NB4 (cell line): ENCODE measurements at regions not wholly inside any gene's neighbourhood (a gene's known extent, or its start where the extent isn't known, plus 50 kb on each side); places are given as distances from the start of the nearest gene placed in this dataset.
"Not testable (repeated sequence)": the region's sequence is repeated elsewhere in the genome, so short reads cannot be mapped to it uniquely, and the experiment has no call there.

Source experiments
- DNase-seq: peaks from one replicate; pipeline ENCODE4 v3.0.0; 2010; ENCODE audit warnings: low read depth
- H3K4me3 ChIP-seq: one replicate; pipeline ENCODE4 v1.5.1; 2011; ENCODE audit warnings: mild to moderate bottlenecking, low read depth, low read length, moderate library complexity
- CTCF ChIP-seq: IDR thresholded peaks from one replicate; pipeline ENCODE4 v1.5.1; 2012; ENCODE audit warnings: low read depth, low read length
- MYC ChIP-seq: IDR thresholded peaks from 2 replicates; pipeline ENCODE4 v1.6.1; 2011; ENCODE audit warnings: low read depth, low read length
- POLR2A ChIP-seq: IDR thresholded peaks from 2 replicates; pipeline ENCODE4 v1.6.1; 2011; ENCODE audit warnings: mild to moderate bottlenecking; ENCODE audit not compliant: insufficient read length; ENCODE audit errors: extremely low read depth
- TF ChIP-seq, protein P1 (sequence below): IDR thresholded peaks from 2 replicates; pipeline ENCODE4 v1.6.1; 2011; ENCODE audit warnings: low read depth, low read length

DNA sequence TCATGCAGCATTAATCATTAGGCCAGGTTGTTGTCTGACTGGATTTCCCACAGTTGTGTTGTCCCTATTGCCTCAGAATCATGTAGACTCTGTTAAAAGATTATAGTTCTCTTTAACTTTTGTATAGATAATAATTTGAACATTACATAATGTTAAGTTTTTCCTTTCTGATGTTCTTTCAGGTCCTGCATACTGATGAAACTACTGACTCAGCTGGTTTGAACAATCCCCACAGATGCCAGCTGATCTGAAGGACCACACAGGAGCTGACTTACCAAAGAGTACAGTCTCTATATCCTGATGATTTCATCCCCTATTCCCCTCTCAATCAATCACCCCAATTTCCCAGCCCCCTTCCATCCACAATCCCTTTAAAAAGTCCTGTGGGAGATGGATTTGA is 341.2 kb upstream of the MGAT4C start:
- no peak overlapping the region for H3K4me3 ChIP-seq
- TF ChIP-seq, protein P1, sequence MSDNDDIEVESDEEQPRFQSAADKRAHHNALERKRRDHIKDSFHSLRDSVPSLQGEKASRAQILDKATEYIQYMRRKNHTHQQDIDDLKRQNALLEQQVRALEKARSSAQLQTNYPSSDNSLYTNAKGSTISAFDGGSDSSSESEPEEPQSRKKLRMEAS: no peak
- no peak for TF ChIP-seq MYC
- DNase-seq: no peak

- H3K4me3 ChIP-seq: no peak overlapping the region
- DNase-seq: no peak
- TF ChIP-seq MYC (no peak), POLR2A (no peak), CTCF (no peak)
- TF ChIP-seq, protein P1: no peak
Measured at GRCh38 chr12:86590296-86590695, 334.1 kb upstream of the MGAT4C start.

- DNase-seq: no peak
- TF ChIP-seq, protein P1: no peak
- TF ChIP-seq POLR2A (no peak), CTCF (no peak), MYC (no peak)
- no peak overlapping the region for H3K4me3 ChIP-seq
Measured at GRCh38 chr12:86574143-86574542, 318.0 kb upstream of the MGAT4C start.

DNA sequence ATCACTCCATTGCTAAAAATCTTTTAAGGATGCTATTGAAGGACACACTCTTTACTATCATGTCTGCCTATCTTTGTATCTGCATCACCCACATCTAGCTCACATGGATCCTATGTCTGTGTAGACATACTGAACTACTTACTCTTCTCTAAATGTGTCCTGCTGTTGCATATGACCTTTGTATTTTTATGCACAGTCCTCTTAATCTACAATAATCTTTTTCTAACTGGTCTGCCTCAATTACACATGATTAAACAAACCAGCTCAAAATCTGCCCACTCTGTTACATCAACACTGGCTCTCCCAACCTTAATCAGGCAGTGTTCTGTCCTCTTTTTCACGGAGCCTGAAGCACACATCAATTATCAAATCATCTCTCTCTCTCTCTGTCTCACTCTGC is 316.3 kb upstream of the MGAT4C start:
- no peak overlapping the region for H3K4me3 ChIP-seq
- TF ChIP-seq, protein P1: no peak
- TF ChIP-seq CTCF (no peak), POLR2A (no peak), MYC (no peak)
- DNase-seq: no peak

GRCh38 chr12:86565038-86565437 is 308.8 kb upstream of the MGAT4C start:
- TF ChIP-seq CTCF: no peak
- TF ChIP-seq MYC: no peak
- TF ChIP-seq POLR2A: no peak
- TF ChIP-seq, protein P1: no peak
- no peak overlapping the region for H3K4me3 ChIP-seq

GRCh38 chr12:86555491-86555890 is 299.3 kb upstream of the MGAT4C start:
- not testable (repeated sequence) for H3K4me3 ChIP-seq, DNase-seq

More at GRCh38 chr12:86565038-86565437, 308.8 kb upstream of the MGAT4C start:
- no peak for DNase-seq

DNA sequence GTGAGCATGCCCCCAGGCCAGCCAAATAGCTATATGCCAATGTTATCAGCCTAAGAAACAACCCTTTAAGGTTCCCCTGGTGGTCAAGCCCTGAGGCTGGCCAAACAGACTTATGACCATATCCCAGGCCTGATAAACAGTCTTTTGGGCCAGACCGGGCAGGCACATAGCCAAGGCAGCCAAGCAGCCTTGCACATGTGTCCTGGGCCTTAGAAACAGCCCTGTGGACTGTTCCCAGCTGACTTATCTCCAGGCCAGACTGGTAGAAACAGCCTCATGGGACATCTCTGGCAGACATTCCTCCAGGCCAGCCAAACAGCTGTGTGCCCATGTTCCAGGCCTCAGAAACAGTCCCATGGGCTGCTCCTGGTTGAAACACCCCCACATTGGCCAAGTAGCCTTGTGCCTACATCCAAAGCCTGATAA is 295.0 kb upstream of the MGAT4C start:
- TF ChIP-seq MYC (no peak), CTCF (no peak)
- no peak overlapping the region for H3K4me3 ChIP-seq
- no peak for DNase-seq
